ENCODE measurements at regions not wholly inside any gene's neighbourhood (a gene's known extent, or its start where the extent isn't known, plus 50 kb on each side); places are given as distances from the start of the nearest gene placed in this dataset.

- TF ChIP-seq, protein P1, sequence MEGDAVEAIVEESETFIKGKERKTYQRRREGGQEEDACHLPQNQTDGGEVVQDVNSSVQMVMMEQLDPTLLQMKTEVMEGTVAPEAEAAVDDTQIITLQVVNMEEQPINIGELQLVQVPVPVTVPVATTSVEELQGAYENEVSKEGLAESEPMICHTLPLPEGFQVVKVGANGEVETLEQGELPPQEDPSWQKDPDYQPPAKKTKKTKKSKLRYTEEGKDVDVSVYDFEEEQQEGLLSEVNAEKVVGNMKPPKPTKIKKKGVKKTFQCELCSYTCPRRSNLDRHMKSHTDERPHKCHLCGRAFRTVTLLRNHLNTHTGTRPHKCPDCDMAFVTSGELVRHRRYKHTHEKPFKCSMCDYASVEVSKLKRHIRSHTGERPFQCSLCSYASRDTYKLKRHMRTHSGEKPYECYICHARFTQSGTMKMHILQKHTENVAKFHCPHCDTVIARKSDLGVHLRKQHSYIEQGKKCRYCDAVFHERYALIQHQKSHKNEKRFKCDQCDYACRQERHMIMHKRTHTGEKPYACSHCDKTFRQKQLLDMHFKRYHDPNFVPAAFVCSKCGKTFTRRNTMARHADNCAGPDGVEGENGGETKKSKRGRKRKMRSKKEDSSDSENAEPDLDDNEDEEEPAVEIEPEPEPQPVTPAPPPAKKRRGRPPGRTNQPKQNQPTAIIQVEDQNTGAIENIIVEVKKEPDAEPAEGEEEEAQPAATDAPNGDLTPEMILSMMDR (IDR thresholded peaks at IDR 0.05; ENCODE audit: low read length): no peak
- no peak for TF ChIP-seq EZH2 (IDR thresholded peaks at IDR 0.05; ENCODE audit: borderline replicate concordance, low read length)
Observed at GRCh38 chrX:39327255-39327654, 526.0 kb downstream of the MID1IP1 start.
